Hematopoietic multipotent progenitor cell treated with erythropoietin and hydrocortisone succinate and interleukin-3 and kit ligand, for 17 days (in vitro differentiated cells): ENCODE measurements at regions not wholly inside any gene's neighbourhood (a gene's known extent, or its start where the extent isn't known, plus 50 kb on each side); places are given as distances from the start of the nearest gene placed in this dataset.
"Not testable (repeated sequence)": the region's sequence is repeated elsewhere in the genome, so short reads cannot be mapped to it uniquely, and the experiment has no call there.

Experiments
- DNase-seq: peaks from one replicate; pipeline ENCODE4 v3.0.0-alpha.2; 2015; ENCODE audit warnings: low spot score

GRCh38 chr4:188663369-188663768 is 524.1 kb downstream of the TRIML1 start:
- no peak for DNase-seq

GRCh38 chr4:188665491-188666457 is 526.5 kb downstream of the TRIML1 start:
- DNase-seq = no peak

GRCh38 chr4:188678691-188679090 is 539.5 kb downstream of the TRIML1 start:
- not testable (repeated sequence) for DNase-seq

- no peak for DNase-seq
Observed at GRCh38 chr4:188680004-188680666, 540.9 kb downstream of the TRIML1 start.

- no peak for DNase-seq
Observed at GRCh38 chr4:188680667-188681063, 541.4 kb downstream of the TRIML1 start.

GRCh38 chr4:188682321-188682720 is 543.1 kb downstream of the TRIML1 start:
- DNase-seq = no peak

GRCh38 chr4:188683571-188683970 is 544.3 kb downstream of the TRIML1 start:
- DNase-seq = no peak

- DNase-seq = no peak
Observed at GRCh38 chr4:188688956-188689355, 549.7 kb downstream of the TRIML1 start.

- DNase-seq = no peak
Observed at GRCh38 chr4:188691811-188692210, 552.6 kb downstream of the TRIML1 start.

- no peak for DNase-seq
Observed at GRCh38 chr4:188695261-188695660, 556.0 kb downstream of the TRIML1 start.

- no peak for DNase-seq
Observed at GRCh38 chr4:188697243-188697642, 558.0 kb downstream of the TRIML1 start.

- DNase-seq = no peak
Observed at GRCh38 chr4:188701952-188702351, 562.7 kb downstream of the TRIML1 start.

GRCh38 chr4:188704288-188704687 is 565.0 kb downstream of the TRIML1 start:
- DNase-seq = no peak

GRCh38 chr4:188707036-188707435 is 567.8 kb downstream of the TRIML1 start:
- DNase-seq = no peak

GRCh38 chr4:188714501-188714900 is 575.3 kb downstream of the TRIML1 start:
- DNase-seq = no peak

- DNase-seq = no peak
Observed at GRCh38 chr4:188714907-188715306, 575.7 kb downstream of the TRIML1 start.

- no peak for DNase-seq
Observed at GRCh38 chr4:188717661-188718060, 578.4 kb downstream of the TRIML1 start.

- no peak for DNase-seq
Observed at GRCh38 chr4:188719794-188720193, 580.6 kb downstream of the TRIML1 start.

GRCh38 chr4:188722911-188723310 is 583.7 kb downstream of the TRIML1 start:
- no peak for DNase-seq

GRCh38 chr4:188727746-188728145 is 588.5 kb downstream of the TRIML1 start:
- DNase-seq = no peak

- no peak for DNase-seq
Observed at GRCh38 chr4:188728359-188728758, 589.1 kb downstream of the TRIML1 start.

GRCh38 chr4:188732131-188732530 is 592.9 kb downstream of the TRIML1 start:
- DNase-seq = no peak

- no peak for DNase-seq
Observed at GRCh38 chr4:188735082-188735481, 595.8 kb downstream of the TRIML1 start.
